Omental fat pad (tissue), 3 donors: ENCODE measurements at regions not wholly inside any gene's neighbourhood (a gene's known extent, or its start where the extent isn't known, plus 50 kb on each side); places are given as distances from the start of the nearest gene placed in this dataset.

Experiments used
- ATAC-seq: fragments of 150-250 bp; one replicate; pipeline ENCODE4 v1.9.1; 2016; ENCODE audit warnings: mild to moderate bottlenecking, moderate library complexity; ENCODE audit not compliant: low FRiP score
- DNase-seq: peaks from one replicate; pipeline ENCODE4 v3.0.0-alpha.2; 2019; ENCODE audit warnings: low spot score
- TF ChIP-seq, protein P1 (sequence below), 3 donors: fragments of 450-650 bp; IDR thresholded peaks; one replicate each; pipeline ENCODE4 v1.5.1; 2016 to 2017; ENCODE audit warnings: antibody characterized with exemption in 3 of 3, mild to moderate bottlenecking in 3 of 3, moderate library complexity in 2 of 3

- no peak for DNase-seq
- ATAC-seq, result no peak
- TF ChIP-seq, protein P1, sequence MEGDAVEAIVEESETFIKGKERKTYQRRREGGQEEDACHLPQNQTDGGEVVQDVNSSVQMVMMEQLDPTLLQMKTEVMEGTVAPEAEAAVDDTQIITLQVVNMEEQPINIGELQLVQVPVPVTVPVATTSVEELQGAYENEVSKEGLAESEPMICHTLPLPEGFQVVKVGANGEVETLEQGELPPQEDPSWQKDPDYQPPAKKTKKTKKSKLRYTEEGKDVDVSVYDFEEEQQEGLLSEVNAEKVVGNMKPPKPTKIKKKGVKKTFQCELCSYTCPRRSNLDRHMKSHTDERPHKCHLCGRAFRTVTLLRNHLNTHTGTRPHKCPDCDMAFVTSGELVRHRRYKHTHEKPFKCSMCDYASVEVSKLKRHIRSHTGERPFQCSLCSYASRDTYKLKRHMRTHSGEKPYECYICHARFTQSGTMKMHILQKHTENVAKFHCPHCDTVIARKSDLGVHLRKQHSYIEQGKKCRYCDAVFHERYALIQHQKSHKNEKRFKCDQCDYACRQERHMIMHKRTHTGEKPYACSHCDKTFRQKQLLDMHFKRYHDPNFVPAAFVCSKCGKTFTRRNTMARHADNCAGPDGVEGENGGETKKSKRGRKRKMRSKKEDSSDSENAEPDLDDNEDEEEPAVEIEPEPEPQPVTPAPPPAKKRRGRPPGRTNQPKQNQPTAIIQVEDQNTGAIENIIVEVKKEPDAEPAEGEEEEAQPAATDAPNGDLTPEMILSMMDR (IDR thresholded peaks at IDR 0.05), result no peak
These were observed 92.8 kb upstream of the ZMIZ1 start for GRCh38 chr10:78975926-78976325.

DNA sequence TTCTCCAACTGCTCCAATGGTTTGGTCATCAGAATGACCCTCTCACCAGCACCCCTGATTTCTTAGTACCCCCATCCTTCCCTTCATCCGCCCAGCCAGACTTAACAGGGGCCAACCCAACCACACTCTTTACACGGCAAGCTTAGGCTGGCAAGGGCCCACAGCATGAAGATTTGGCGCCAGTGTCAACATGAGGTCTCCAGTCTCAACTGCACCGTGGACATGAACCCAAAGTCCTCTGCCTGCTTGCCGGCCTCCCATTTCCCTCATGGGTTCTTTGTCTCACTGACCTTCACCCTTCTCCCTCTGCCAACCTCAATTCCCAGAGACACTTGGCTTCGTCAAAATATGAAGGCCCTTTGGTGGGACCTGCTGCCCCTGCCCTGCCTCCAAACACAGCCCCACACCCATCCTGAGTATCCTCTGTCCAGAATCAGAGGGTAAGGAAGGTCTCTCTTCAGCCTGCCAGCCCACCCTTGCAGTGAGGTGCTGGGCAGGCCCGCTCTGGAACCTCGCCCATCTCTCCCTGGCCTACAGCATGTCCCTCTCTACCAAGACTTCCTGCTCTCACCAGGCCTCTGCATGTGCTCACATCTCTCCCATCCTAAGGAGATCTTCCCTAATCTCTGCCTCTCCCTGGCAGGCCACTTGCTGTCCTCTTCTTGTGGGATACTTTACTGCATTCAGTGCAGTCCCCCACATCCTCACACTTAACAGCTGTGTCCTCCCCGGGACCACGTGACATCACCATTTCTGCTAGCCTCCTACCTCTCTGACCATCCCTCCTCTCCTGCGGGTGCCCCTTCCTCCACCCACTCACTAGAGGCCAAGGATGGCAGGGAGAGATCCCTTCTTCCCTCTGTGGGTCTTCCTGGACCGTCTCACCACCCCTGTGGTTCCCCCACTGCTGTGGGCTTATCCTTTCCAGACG, 91.7 kb upstream of the ZMIZ1 start:
- TF ChIP-seq, protein P1 (IDR thresholded peaks at IDR 0.05), result no peak
- DNase-seq (no peak), ATAC-seq (no peak)

DNA sequence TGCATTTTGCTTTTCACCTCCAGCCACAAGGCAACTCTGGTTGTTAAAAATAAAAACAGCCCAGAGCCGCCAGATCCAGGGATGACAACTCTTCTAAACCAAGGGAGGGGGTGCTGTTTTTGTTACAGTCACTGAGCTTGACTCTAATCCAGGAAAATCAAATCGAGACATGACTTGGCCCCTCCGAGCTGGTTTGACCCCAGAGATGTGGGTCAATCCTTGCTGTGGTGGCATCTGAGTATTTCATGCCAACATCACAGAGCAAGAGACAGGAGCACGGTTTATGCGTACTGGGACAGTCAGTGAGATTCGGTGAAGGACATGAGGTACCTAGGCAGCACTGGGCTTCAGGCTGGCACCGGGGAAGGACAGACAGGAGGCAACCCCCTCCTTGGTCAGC, 88.8 kb upstream of the ZMIZ1 start:
- no peak for DNase-seq
- TF ChIP-seq, protein P1 (IDR thresholded peaks at IDR 0.05), result no peak
- ATAC-seq, result no peak

DNA sequence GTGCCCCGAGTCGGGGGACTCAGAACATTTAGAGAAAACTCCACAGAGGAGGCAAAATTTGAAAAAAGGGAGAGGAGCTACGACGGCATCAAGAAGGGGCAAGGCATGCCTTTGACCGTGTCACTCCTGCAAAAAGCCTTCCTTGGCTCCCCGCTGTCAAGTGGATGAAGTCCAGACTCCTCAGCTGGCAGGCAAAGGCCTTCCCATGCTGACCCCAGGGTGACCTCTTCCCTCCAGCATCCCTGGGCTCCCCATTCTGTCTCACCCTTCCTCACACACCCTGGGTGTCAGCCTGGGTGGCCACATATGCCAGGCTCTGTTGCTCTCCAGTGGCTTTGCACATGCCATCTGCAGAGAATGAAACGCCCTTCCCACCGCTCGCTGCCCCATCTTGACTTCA, 88.4 kb upstream of the ZMIZ1 start:
- TF ChIP-seq, protein P1 (IDR thresholded peaks at IDR 0.05), result no peak
- no peak for DNase-seq
- no peak for ATAC-seq

- ATAC-seq (no peak), DNase-seq (no peak)
- TF ChIP-seq, protein P1 (IDR thresholded peaks at IDR 0.05), result no peak
These were observed 88.0 kb upstream of the ZMIZ1 start for GRCh38 chr10:78980815-78981214.

GRCh38 chr10:78981257-78981969, 87.4 kb upstream of the ZMIZ1 start:
- TF ChIP-seq, protein P1 (IDR thresholded peaks at IDR 0.05), result no peak
- DNase-seq (no peak), ATAC-seq (no peak)
